ENCODE measurements at regions not wholly inside any gene's neighbourhood (a gene's known extent, or its start where the extent isn't known, plus 50 kb on each side); places are given as distances from the start of the nearest gene placed in this dataset.

DNA sequence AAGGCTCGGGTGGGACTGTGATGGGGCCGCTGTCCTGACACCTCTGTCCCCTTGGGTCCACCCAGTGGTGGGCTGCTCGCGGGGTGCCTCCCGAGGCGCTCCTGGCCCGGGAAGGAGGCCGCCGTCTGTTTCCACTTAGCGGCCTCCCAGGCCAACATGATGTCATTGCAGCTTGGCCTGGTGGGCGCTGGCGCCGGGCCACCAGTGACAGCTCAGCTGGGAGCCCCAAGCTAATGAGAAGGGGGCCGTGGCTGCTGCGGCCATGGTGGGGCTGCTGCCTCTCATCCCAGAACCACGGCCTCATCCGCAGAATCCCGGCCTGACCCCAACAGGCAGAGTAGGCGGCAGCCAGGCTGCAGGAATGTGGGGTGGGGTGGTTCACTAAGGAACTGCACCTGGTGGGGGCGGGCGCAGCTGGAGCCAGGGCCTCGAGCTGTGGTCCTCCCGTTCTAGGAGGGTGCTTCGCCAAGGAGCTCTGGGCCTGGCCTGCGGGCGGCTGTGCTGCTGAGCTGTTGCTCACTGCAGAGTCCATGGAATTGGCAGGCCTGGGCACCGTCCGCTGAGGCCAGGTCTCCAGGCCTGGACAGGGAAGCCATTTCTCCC, 123.5 kb upstream of the COL5A1 start:
- Mint-ChIP-seq H3K27me3 (no peaks in the 10 kb centered on the region), H3K9me3 (peaks cover 0 to 5% (median 0%) of the 10 kb centered on the region in 7 donors), H3K27ac (no peak overlapping the region), H3K4me3 (no peak overlapping the region), H3K4me1 (no peaks in the 10 kb centered on the region), H3K36me3 (no peaks in the 10 kb centered on the region)
- H3K27ac ChIP-seq (ENCODE audit: insufficient read depth, low read length, poor library complexity, severe bottlenecking) = no peak overlapping the region
- H3K4me3 ChIP-seq (ENCODE audit: low read depth, low read length) = no peak overlapping the region
- H3K27me3 ChIP-seq (ENCODE audit: control insufficient read depth, insufficient read depth, low read length) = no peaks in the 10 kb centered on the region
- no peaks in the 10 kb centered on the region for H3K4me1 ChIP-seq (ENCODE audit: control insufficient read depth, insufficient read depth, low read length, poor library complexity, severe bottlenecking)
- H3K9me3 ChIP-seq (ENCODE audit: control insufficient read depth in 2 of 2, low read length in 2 of 2) = no peaks in the 10 kb centered on the region
- DNase-seq (no peak), ATAC-seq (ENCODE audit: low read depth in 2 of 2) (no peak)
- H3K36me3 ChIP-seq (ENCODE audit: control insufficient read depth, insufficient read depth, low read length) = no peaks in the 10 kb centered on the region

GRCh38 chr9:134519375-134520070, 122.1 kb upstream of the COL5A1 start:
- Mint-ChIP-seq H3K4me1 (no peaks in the 10 kb centered on the region), H3K27me3 (no peaks in the 10 kb centered on the region)

DNA sequence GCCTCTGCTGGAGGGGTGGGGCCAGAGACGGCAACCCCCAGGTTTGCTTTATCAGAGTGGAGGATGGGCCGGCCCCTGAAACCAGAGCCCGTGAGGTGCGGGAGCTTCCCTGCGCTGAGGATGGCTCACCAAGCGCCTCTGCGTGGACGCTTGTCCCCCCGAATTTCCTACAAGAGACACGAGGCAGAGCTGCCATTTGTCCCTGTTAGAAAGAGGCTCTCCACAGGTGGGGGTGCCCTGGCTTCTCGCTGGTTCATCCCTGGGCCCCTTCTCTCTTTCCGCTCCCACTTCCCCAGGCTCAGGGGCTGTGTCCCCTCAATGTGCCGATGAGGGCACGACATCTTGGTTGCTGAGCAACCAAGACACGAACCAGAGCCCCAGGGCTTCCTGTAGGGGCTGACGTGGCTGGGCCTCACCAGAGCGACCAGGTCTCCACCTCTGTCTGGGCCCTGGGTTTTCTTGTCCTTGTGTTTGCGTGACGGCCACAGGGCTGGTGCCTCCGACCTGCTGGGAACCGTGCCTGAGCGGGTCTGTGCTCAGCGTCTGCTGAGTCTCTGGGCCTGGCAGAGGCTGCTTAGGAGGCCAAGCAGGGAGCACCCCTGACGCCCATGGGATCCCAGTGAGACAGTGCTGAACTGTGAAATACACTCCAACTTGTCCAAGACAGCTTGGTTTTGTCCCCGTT, 119.6 kb upstream of the COL5A1 start:
- peaks cover 4% of the 10 kb centered on the region for H3K27me3 Mint-ChIP-seq
- no peak for ATAC-seq (ENCODE audit: low read depth in 2 of 2)
- no peaks in the 10 kb centered on the region for H3K4me1 ChIP-seq (ENCODE audit: control insufficient read depth, insufficient read depth, low read length, poor library complexity, severe bottlenecking)

More at GRCh38 chr9:134519375-134520070, 122.1 kb upstream of the COL5A1 start:
- Mint-ChIP-seq H3K27ac (no peak overlapping the region), H3K9me3 (peaks cover 0 to 5% (median 0%) of the 10 kb centered on the region in 7 donors), H3K4me3 (no peak overlapping the region), H3K36me3 (no peaks in the 10 kb centered on the region)
- Histone ChIP-seq H3K4me1 (ENCODE audit: control insufficient read depth, insufficient read depth, low read length, poor library complexity, severe bottlenecking) (no peaks in the 10 kb centered on the region), H3K27ac (ENCODE audit: insufficient read depth, low read length, poor library complexity, severe bottlenecking) (no peak overlapping the region), H3K36me3 (ENCODE audit: control insufficient read depth, insufficient read depth, low read length) (no peaks in the 10 kb centered on the region), H3K27me3 (ENCODE audit: control insufficient read depth, insufficient read depth, low read length) (no peaks in the 10 kb centered on the region), H3K4me3 (ENCODE audit: low read depth, low read length) (no peak overlapping the region), H3K9me3 (ENCODE audit: control insufficient read depth in 2 of 2, low read length in 2 of 2) (no peaks in the 10 kb centered on the region)
- no peak for DNase-seq
- no peak for ATAC-seq (ENCODE audit: low read depth in 2 of 2)

DNA sequence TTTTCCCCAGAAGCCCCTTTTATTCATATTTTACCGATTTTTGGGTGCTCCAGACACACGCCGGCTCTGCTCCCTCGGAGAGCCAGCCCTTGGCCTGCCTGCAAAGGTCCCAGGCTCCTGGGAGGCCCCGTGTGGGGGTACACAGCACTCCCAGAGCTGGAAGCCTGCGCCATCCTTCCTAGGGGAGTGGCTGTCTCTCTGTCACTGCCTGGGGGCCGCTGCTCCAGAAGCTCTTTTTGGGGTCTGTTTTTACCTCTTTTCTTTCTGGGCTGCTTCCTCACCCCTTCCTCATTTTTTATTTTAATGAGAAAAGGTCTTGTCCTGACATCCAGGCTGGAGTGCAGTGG, 119.1 kb upstream of the COL5A1 start:
- Mint-ChIP-seq H3K4me3 (no peak overlapping the region), H3K9me3 (peaks cover 0 to 5% (median 0%) of the 10 kb centered on the region in 7 donors), H3K27me3 (peaks cover 7% of the 10 kb centered on the region), H3K27ac (no peak overlapping the region), H3K4me1 (no peaks in the 10 kb centered on the region), H3K36me3 (no peaks in the 10 kb centered on the region)
- Histone ChIP-seq H3K27me3 (ENCODE audit: control insufficient read depth, insufficient read depth, low read length) (no peaks in the 10 kb centered on the region), H3K9me3 (ENCODE audit: control insufficient read depth in 2 of 2, low read length in 2 of 2) (no peaks in the 10 kb centered on the region), H3K36me3 (ENCODE audit: control insufficient read depth, insufficient read depth, low read length) (no peaks in the 10 kb centered on the region), H3K4me1 (ENCODE audit: control insufficient read depth, insufficient read depth, low read length, poor library complexity, severe bottlenecking) (no peaks in the 10 kb centered on the region), H3K4me3 (ENCODE audit: low read depth, low read length) (no peak overlapping the region), H3K27ac (ENCODE audit: insufficient read depth, low read length, poor library complexity, severe bottlenecking) (no peak overlapping the region)
- DNase-seq (no peak), ATAC-seq (ENCODE audit: low read depth in 2 of 2) (no peak)

More for the DNA sequence above, 119.6 kb upstream of the COL5A1 start:
- Mint-ChIP-seq H3K36me3 (no peaks in the 10 kb centered on the region), H3K9me3 (peaks cover 0 to 5% (median 0%) of the 10 kb centered on the region in 7 donors), H3K4me1 (no peaks in the 10 kb centered on the region), H3K27ac (no peak overlapping the region), H3K4me3 (no peak overlapping the region)
- no peak overlapping the region for H3K27ac ChIP-seq (ENCODE audit: insufficient read depth, low read length, poor library complexity, severe bottlenecking)
- DNase-seq = no peak
- H3K4me3 ChIP-seq (ENCODE audit: low read depth, low read length) = no peak overlapping the region
- no peaks in the 10 kb centered on the region for H3K27me3 ChIP-seq (ENCODE audit: control insufficient read depth, insufficient read depth, low read length)
- H3K9me3 ChIP-seq (ENCODE audit: control insufficient read depth in 2 of 2, low read length in 2 of 2) = no peaks in the 10 kb centered on the region
- no peaks in the 10 kb centered on the region for H3K36me3 ChIP-seq (ENCODE audit: control insufficient read depth, insufficient read depth, low read length)

DNA sequence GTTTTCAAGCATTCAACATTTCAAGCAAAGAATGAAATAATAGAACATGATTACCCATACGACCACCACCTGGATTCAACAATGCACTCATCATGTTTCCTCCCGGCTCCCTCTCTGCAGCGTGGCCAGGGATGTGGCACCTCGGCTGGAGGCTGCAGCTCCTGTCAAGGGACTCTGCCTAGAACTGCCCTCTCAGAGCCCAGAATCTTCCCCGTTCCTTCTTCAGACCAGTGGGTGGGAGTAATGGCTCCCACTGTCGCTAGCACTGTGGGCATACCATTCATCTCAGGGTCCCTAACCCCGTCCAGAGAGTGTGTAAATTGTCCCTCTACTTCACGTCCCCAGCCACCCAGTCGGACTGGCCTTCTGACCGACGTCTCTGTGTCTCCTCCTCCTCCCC, 118.6 kb upstream of the COL5A1 start:
- no peak overlapping the region for H3K27ac Mint-ChIP-seq
- Histone ChIP-seq H3K27ac (ENCODE audit: insufficient read depth, low read length, poor library complexity, severe bottlenecking) (no peak overlapping the region), H3K9me3 (ENCODE audit: control insufficient read depth in 2 of 2, low read length in 2 of 2) (no peaks in the 10 kb centered on the region), H3K4me1 (ENCODE audit: control insufficient read depth, insufficient read depth, low read length, poor library complexity, severe bottlenecking) (no peaks in the 10 kb centered on the region), H3K4me3 (ENCODE audit: low read depth, low read length) (no peak overlapping the region), H3K36me3 (ENCODE audit: control insufficient read depth, insufficient read depth, low read length) (no peaks in the 10 kb centered on the region), H3K27me3 (ENCODE audit: control insufficient read depth, insufficient read depth, low read length) (no peaks in the 10 kb centered on the region)
- H3K4me3 Mint-ChIP-seq = no peak overlapping the region
- no peaks in the 10 kb centered on the region for H3K4me1 Mint-ChIP-seq
- peaks cover 7% of the 10 kb centered on the region for H3K27me3 Mint-ChIP-seq
- DNase-seq = no peak
- ATAC-seq (ENCODE audit: low read depth in 2 of 2) = no peak
- no peaks in the 10 kb centered on the region for H3K36me3 Mint-ChIP-seq
- H3K9me3 Mint-ChIP-seq = peaks cover 0 to 5% (median 0%) of the 10 kb centered on the region in 7 donors

DNA sequence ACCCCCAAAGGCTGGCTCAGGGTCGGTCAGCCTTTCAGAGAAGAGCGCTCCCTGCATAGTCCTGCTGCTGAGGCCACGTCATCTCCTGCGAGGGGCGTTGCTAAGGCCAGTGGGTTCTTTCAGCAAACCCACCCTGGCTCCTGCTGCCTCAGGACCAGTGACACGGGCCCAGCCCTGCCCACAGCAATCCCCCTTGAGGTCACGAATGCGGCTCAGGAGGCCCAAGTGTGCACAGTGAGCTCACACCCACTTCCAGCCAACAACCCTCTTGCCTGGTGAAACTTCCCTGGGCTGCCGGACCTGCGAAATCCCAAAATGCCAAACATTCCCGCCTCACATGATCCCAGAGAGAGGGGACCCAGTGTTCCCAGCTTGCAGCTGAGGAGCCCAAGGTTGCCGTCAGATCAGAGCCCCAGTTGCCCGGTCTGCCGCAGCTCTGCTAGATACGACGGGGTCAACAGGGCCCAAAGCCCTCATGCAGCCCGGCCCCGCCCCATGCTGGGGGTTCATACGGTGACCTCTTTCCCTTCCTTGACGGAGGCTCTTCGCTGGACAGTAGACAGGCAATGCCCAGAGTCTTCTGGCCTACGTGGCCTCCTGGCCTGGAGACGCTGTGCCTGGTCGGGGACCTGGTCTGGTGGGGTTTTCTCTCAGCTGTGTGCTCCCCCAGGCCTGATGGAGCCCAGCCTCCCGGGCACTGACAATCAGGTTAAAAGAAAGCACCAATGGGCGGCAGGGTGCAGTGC, 116.4 kb upstream of the COL5A1 start:
- Mint-ChIP-seq H3K4me3 (no peak overlapping the region), H3K27ac (no peak overlapping the region), H3K9me3 (peaks cover 0 to 8% (median 0%) of the 10 kb centered on the region in 7 donors), H3K36me3 (no peaks in the 10 kb centered on the region), H3K27me3 (peaks cover 8% of the 10 kb centered on the region), H3K4me1 (no peaks in the 10 kb centered on the region)
- no peaks in the 10 kb centered on the region for H3K27me3 ChIP-seq (ENCODE audit: control insufficient read depth, insufficient read depth, low read length)
- H3K36me3 ChIP-seq (ENCODE audit: control insufficient read depth, insufficient read depth, low read length) = no peaks in the 10 kb centered on the region
- DNase-seq (no peak), ATAC-seq (ENCODE audit: low read depth in 2 of 2) (no peak)
- H3K4me1 ChIP-seq (ENCODE audit: control insufficient read depth, insufficient read depth, low read length, poor library complexity, severe bottlenecking) = no peaks in the 10 kb centered on the region
- H3K4me3 ChIP-seq (ENCODE audit: low read depth, low read length) = no peak overlapping the region
- no peak overlapping the region for H3K27ac ChIP-seq (ENCODE audit: insufficient read depth, low read length, poor library complexity, severe bottlenecking)
- no peaks in the 10 kb centered on the region for H3K9me3 ChIP-seq (ENCODE audit: control insufficient read depth in 2 of 2, low read length in 2 of 2)

- DNase-seq (no peak), ATAC-seq (ENCODE audit: low read depth in 2 of 2) (no peak)
- Histone ChIP-seq H3K9me3 (ENCODE audit: control insufficient read depth in 2 of 2, low read length in 2 of 2) (no peaks in the 10 kb centered on the region), H3K4me1 (ENCODE audit: control insufficient read depth, insufficient read depth, low read length, poor library complexity, severe bottlenecking) (no peaks in the 10 kb centered on the region), H3K36me3 (ENCODE audit: control insufficient read depth, insufficient read depth, low read length) (no peaks in the 10 kb centered on the region), H3K27ac (ENCODE audit: insufficient read depth, low read length, poor library complexity, severe bottlenecking) (no peak overlapping the region), H3K4me3 (ENCODE audit: low read depth, low read length) (no peak overlapping the region), H3K27me3 (ENCODE audit: control insufficient read depth, insufficient read depth, low read length) (no peaks in the 10 kb centered on the region)
- Mint-ChIP-seq H3K36me3 (no peaks in the 10 kb centered on the region), H3K27ac (no peak overlapping the region), H3K27me3 (peaks cover 14% of the 10 kb centered on the region), H3K4me1 (no peaks in the 10 kb centered on the region), H3K9me3 (peaks cover 0 to 8% (median 0%) of the 10 kb centered on the region in 7 donors), H3K4me3 (no peak overlapping the region)
Observed at GRCh38 chr9:134525841-134526583, 115.6 kb upstream of the COL5A1 start.

All from CD4-positive, CD25-positive, alpha-beta regulatory T cell (primary cell).